GM12878 (cell line): ENCODE measurements at regions not wholly inside any gene's neighbourhood (a gene's known extent, or its start where the extent isn't known, plus 50 kb on each side); places are given as distances from the start of the nearest gene placed in this dataset.

ENCODE experiments used
- CHD2 ChIP-seq: IDR thresholded peaks from 2 replicates; pipeline ENCODE4 v1.6.1; 2011; ENCODE audit warnings: low read depth, low read length, improper control_type of control experiment, borderline replicate concordance
- CTCF ChIP-seq, 3 experiments: IDR thresholded peaks in 2 of 3; conservative IDR thresholded peaks in 1 of 3; 2 replicates each; pipeline ENCODE4 v1.5.1; 2011; ENCODE audit warnings: low read depth in 3 of 3, low read length in 3 of 3, mild to moderate bottlenecking in 3 of 3, control low read depth in 2 of 3, moderate library complexity in 2 of 3, inconsistent platforms in 1 of 3, mixed read lengths in 1 of 3; ENCODE audit not compliant: control insufficient read depth in 2 of 3, insufficient read depth in 1 of 3; ENCODE audit errors: extremely low read depth in 1 of 3
- ELK1 ChIP-seq: IDR thresholded peaks from 2 replicates; pipeline ENCODE4 v1.6.1; 2012; ENCODE audit warnings: low read depth, low read length, improper control_type of control experiment
- JUNB ChIP-seq: IDR thresholded peaks from 2 replicates; pipeline ENCODE4 v1.6.1; 2016; ENCODE audit warnings: antibody characterized with exemption, mild to moderate bottlenecking
- POLR2AphosphoS5 ChIP-seq: IDR thresholded peaks from 2 replicates; pipeline ENCODE4 v1.6.1; 2011; ENCODE audit warnings: mild to moderate bottlenecking, low read length, inconsistent platforms
- RCOR1 ChIP-seq: conservative IDR thresholded peaks from 2 replicates; pipeline ENCODE4 v1.6.1; 2012; ENCODE audit warnings: low read depth, low read length, improper control_type of control experiment
- SPI1 ChIP-seq: IDR thresholded peaks from 2 replicates; pipeline ENCODE4 v1.6.1; 2011; ENCODE audit warnings: low read depth, mild to moderate bottlenecking, low read length, moderate library complexity, borderline replicate concordance; ENCODE audit not compliant: insufficient read depth

GRCh38 chr7:73960548-73960947, 67.4 kb upstream of the ELN start:
- TF ChIP-seq RCOR1 (no peak), CHD2 (no peak), CTCF (IDR thresholded peaks at IDR 0.05 in 2 of 3, conservative IDR thresholded peaks at IDR 0.05 in 1 of 3; ENCODE audit: control insufficient read depth in 2 of 3, extremely low read depth in 1 of 3, insufficient read depth in 1 of 3, low read depth in 3 of 3, low read length in 3 of 3) (no peak), JUNB (no peak), ELK1 (no peak), SPI1 (no peak), POLR2AphosphoS5 (no peak)
